ENCODE measurements at regions not wholly inside any gene's neighbourhood (a gene's known extent, or its start where the extent isn't known, plus 50 kb on each side); places are given as distances from the start of the nearest gene placed in this dataset.

DNA sequence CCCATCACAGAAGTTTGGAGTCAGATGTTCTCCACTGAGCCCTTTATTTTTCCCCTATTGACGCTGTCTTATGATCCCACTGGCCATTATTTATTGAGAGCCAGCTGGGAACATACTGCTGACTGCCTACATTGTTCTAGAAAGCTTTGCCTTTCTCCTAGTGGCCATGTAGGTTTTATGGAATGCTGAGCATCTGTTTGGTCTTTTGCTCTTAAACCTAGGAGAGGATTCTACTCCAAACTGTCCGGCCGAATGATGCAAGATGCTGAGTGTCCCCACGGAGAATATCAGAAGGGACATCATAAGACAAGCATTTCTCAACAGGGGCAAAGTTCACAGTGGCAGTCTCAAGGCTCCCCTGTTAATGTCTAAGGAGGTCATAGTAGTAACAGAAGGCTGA, 171.4 kb downstream of the ARRDC4 start:
- TF ChIP-seq, protein P1, sequence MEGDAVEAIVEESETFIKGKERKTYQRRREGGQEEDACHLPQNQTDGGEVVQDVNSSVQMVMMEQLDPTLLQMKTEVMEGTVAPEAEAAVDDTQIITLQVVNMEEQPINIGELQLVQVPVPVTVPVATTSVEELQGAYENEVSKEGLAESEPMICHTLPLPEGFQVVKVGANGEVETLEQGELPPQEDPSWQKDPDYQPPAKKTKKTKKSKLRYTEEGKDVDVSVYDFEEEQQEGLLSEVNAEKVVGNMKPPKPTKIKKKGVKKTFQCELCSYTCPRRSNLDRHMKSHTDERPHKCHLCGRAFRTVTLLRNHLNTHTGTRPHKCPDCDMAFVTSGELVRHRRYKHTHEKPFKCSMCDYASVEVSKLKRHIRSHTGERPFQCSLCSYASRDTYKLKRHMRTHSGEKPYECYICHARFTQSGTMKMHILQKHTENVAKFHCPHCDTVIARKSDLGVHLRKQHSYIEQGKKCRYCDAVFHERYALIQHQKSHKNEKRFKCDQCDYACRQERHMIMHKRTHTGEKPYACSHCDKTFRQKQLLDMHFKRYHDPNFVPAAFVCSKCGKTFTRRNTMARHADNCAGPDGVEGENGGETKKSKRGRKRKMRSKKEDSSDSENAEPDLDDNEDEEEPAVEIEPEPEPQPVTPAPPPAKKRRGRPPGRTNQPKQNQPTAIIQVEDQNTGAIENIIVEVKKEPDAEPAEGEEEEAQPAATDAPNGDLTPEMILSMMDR (IDR thresholded peaks at IDR 0.05), result no peak
- TF ChIP-seq POLR2AphosphoS5 (IDR thresholded peaks at IDR 0.05) (no peak), POLR2A (IDR thresholded peaks at IDR 0.05) (no peak), EP300 (IDR thresholded peaks at IDR 0.05) (no peak)

Data from suprapubic skin (tissue), 4 donors.